GM23338 (cell line): ENCODE measurements at regions not wholly inside any gene's neighbourhood (a gene's known extent, or its start where the extent isn't known, plus 50 kb on each side); places are given as distances from the start of the nearest gene placed in this dataset.
A peak's percentile ranks its signal among the peaks of the same experiment; 100 is the strongest.

Experiments used
- ATAC-seq: fragments of 200-7000 bp; cut with Tn5 transposase; 3 replicates; pipeline ENCODE4 v1.9.1; 2020
- DNase-seq: peaks from one replicate; pipeline ENCODE4 v3.0.0-alpha.2; 2015; ENCODE audit warnings: low spot score
- H2AFZ ChIP-seq: fragments of 200-600 bp; sonication (generic); 2 replicates; pipeline ENCODE4 v1.8.0; 2016; ENCODE audit warnings: antibody characterized with exemption, mild to moderate bottlenecking, moderate library complexity
- H3F3A ChIP-seq: fragments of 200-600 bp; sonication (generic); replicated peaks from 2 replicates; pipeline ENCODE4 v1.8.0; 2017; ENCODE audit warnings: antibody characterized with exemption, mixed run types, low read depth
- H3K27ac ChIP-seq: fragments of 200-600 bp; sonication (generic); 2 replicates; pipeline ENCODE4 v1.6.1; 2016; ENCODE audit warnings: low read depth
- H3K27me3 ChIP-seq: fragments of 200-600 bp; sonication (generic); 2 replicates; pipeline ENCODE4 v1.8.0; 2016; ENCODE audit warnings: mild to moderate bottlenecking, mixed run types, moderate library complexity; ENCODE audit not compliant: insufficient read depth
- H3K36me3 ChIP-seq: fragments of 200-600 bp; sonication (generic); 2 replicates; pipeline ENCODE4 v1.8.0; 2016; ENCODE audit warnings: mild to moderate bottlenecking; ENCODE audit not compliant: insufficient read depth
- H3K4me1 ChIP-seq: fragments of 200-600 bp; sonication (generic); 2 replicates; pipeline ENCODE4 v1.8.0; 2016; ENCODE audit warnings: mild to moderate bottlenecking, moderate library complexity; ENCODE audit not compliant: insufficient read depth
- H3K4me2 ChIP-seq: fragments of 200-600 bp; sonication (generic); 2 replicates; pipeline ENCODE4 v1.7.1; 2017; ENCODE audit warnings: mixed run types
- H3K4me3 ChIP-seq: fragments of 200-600 bp; sonication (generic); 2 replicates; pipeline ENCODE4 v1.6.1; 2016; ENCODE audit warnings: mixed run types
- H3K79me2 ChIP-seq: fragments of 200-600 bp; sonication (generic); replicated peaks from 2 replicates; pipeline ENCODE4 v1.8.0; 2017; ENCODE audit warnings: mild to moderate bottlenecking; ENCODE audit not compliant: insufficient read depth
- H3K9me2 ChIP-seq: fragments of 200-600 bp; sonication (generic); 2 replicates; pipeline ENCODE4 v1.8.0; 2017; ENCODE audit not compliant: insufficient read depth
- H4K20me1 ChIP-seq: fragments of 200-600 bp; sonication (generic); replicated peaks from 2 replicates; pipeline ENCODE4 v1.8.0; 2017; ENCODE audit warnings: mild to moderate bottlenecking; ENCODE audit not compliant: insufficient read depth
- H3K27ac Mint-ChIP-seq: 2 replicates; pipeline ENCODE4 v1.8.0; 2020; ENCODE audit warnings: inconsistent platforms, mild to moderate bottlenecking, moderate library complexity, mixed read lengths
- H3K27me3 Mint-ChIP-seq: 3 replicates; pipeline ENCODE4 v1.8.0; 2022; ENCODE audit warnings: low read depth, mild to moderate bottlenecking, moderate library complexity, mixed read lengths, inconsistent platforms; ENCODE audit not compliant: insufficient read depth, poor library complexity
- H3K36me3 Mint-ChIP-seq: 3 replicates; pipeline ENCODE4 v1.8.0; 2021; ENCODE audit warnings: low read depth, mild to moderate bottlenecking, inconsistent platforms, moderate library complexity, mixed read lengths
- H3K4me1 Mint-ChIP-seq: 3 replicates; pipeline ENCODE4 v1.8.0; 2020; ENCODE audit warnings: mild to moderate bottlenecking, inconsistent platforms, mixed read lengths
- H3K4me3 Mint-ChIP-seq: 3 replicates; pipeline ENCODE4 v1.8.0; 2021; ENCODE audit warnings: moderate library complexity, mild to moderate bottlenecking, inconsistent platforms, mixed read lengths
- H3K9me3 Mint-ChIP-seq: 3 replicates; pipeline ENCODE4 v1.8.0; 2020; ENCODE audit warnings: moderate library complexity, mild to moderate bottlenecking, inconsistent platforms, mixed read lengths
- EZH2 ChIP-seq: fragments of 200-600 bp; sonication (generic); IDR thresholded peaks from one replicate; pipeline ENCODE4 v1.8.0; 2017; ENCODE audit warnings: antibody characterized with exemption, mild to moderate bottlenecking, low read depth; ENCODE audit not compliant: unreplicated experiment
- JUNB ChIP-seq: IDR thresholded peaks from one replicate; pipeline ENCODE4 v1.6.1; 2016; ENCODE audit warnings: antibody characterized with exemption; ENCODE audit not compliant: unreplicated experiment
- POLR2AphosphoS5 ChIP-seq: IDR thresholded peaks from 2 replicates; pipeline ENCODE4 v1.6.1; 2016; ENCODE audit warnings: antibody characterized with exemption, low read depth
- STAT1 ChIP-seq: IDR thresholded peaks from one replicate; pipeline ENCODE4 v1.6.1; 2016; ENCODE audit warnings: antibody characterized with exemption; ENCODE audit not compliant: unreplicated experiment
- ZNF331 ChIP-seq: fragments of 250-450 bp; sonication (Bioruptor Pico); IDR thresholded peaks from 2 replicates; pipeline ENCODE4 v1.5.0; 2020; ENCODE audit warnings: low read depth, mild to moderate bottlenecking, moderate library complexity
- TF ChIP-seq, protein P1 (sequence below): fragments of 250-450 bp; sonication (Bioruptor Pico); IDR thresholded peaks from 2 replicates; pipeline ENCODE4 v1.5.0; 2020; ENCODE audit warnings: mild to moderate bottlenecking, moderate library complexity
- TF ChIP-seq, protein P2 (sequence below): IDR thresholded peaks from 2 replicates; pipeline ENCODE4 v1.6.1; 2016; ENCODE audit warnings: antibody characterized with exemption
- TF ChIP-seq, protein P3 (sequence below): IDR thresholded peaks from one replicate; pipeline ENCODE4 v1.6.1; 2018; ENCODE audit warnings: antibody characterized with exemption; ENCODE audit not compliant: unreplicated experiment
- TF ChIP-seq, protein P4 (sequence below), 2 experiments: fragments of 200-600 bp in 1 of 2; sonication (generic) in 1 of 2; conservative IDR thresholded peaks; 2 replicates each; pipeline versions ENCODE4 v1.5.1 to v1.6.1; 2016 to 2017; ENCODE audit warnings: antibody characterized with exemption in 2 of 2, low read depth in 2 of 2, mild to moderate bottlenecking in 2 of 2, moderate library complexity in 1 of 2

DNA sequence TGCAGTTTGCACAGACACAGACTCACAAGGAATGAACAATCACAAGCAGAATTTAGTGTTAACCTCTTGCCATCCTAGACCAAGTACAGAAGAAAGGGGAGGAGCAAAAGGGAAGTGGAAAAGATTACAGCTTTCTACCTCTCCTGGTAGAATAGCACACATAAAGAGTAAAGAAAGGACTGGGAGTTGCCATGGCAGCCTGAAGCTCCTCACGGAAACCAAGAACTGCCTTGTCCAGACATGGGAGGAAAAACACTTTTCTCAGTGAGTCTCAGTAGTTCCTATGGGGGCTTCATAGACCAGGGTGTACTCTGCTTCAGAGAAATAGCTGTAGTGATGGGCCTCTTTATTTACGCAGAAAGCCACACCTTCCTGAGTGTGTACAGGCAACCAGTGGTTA, 114.7 kb upstream of the GAP43 start (continued):
- TF ChIP-seq, protein P1, sequence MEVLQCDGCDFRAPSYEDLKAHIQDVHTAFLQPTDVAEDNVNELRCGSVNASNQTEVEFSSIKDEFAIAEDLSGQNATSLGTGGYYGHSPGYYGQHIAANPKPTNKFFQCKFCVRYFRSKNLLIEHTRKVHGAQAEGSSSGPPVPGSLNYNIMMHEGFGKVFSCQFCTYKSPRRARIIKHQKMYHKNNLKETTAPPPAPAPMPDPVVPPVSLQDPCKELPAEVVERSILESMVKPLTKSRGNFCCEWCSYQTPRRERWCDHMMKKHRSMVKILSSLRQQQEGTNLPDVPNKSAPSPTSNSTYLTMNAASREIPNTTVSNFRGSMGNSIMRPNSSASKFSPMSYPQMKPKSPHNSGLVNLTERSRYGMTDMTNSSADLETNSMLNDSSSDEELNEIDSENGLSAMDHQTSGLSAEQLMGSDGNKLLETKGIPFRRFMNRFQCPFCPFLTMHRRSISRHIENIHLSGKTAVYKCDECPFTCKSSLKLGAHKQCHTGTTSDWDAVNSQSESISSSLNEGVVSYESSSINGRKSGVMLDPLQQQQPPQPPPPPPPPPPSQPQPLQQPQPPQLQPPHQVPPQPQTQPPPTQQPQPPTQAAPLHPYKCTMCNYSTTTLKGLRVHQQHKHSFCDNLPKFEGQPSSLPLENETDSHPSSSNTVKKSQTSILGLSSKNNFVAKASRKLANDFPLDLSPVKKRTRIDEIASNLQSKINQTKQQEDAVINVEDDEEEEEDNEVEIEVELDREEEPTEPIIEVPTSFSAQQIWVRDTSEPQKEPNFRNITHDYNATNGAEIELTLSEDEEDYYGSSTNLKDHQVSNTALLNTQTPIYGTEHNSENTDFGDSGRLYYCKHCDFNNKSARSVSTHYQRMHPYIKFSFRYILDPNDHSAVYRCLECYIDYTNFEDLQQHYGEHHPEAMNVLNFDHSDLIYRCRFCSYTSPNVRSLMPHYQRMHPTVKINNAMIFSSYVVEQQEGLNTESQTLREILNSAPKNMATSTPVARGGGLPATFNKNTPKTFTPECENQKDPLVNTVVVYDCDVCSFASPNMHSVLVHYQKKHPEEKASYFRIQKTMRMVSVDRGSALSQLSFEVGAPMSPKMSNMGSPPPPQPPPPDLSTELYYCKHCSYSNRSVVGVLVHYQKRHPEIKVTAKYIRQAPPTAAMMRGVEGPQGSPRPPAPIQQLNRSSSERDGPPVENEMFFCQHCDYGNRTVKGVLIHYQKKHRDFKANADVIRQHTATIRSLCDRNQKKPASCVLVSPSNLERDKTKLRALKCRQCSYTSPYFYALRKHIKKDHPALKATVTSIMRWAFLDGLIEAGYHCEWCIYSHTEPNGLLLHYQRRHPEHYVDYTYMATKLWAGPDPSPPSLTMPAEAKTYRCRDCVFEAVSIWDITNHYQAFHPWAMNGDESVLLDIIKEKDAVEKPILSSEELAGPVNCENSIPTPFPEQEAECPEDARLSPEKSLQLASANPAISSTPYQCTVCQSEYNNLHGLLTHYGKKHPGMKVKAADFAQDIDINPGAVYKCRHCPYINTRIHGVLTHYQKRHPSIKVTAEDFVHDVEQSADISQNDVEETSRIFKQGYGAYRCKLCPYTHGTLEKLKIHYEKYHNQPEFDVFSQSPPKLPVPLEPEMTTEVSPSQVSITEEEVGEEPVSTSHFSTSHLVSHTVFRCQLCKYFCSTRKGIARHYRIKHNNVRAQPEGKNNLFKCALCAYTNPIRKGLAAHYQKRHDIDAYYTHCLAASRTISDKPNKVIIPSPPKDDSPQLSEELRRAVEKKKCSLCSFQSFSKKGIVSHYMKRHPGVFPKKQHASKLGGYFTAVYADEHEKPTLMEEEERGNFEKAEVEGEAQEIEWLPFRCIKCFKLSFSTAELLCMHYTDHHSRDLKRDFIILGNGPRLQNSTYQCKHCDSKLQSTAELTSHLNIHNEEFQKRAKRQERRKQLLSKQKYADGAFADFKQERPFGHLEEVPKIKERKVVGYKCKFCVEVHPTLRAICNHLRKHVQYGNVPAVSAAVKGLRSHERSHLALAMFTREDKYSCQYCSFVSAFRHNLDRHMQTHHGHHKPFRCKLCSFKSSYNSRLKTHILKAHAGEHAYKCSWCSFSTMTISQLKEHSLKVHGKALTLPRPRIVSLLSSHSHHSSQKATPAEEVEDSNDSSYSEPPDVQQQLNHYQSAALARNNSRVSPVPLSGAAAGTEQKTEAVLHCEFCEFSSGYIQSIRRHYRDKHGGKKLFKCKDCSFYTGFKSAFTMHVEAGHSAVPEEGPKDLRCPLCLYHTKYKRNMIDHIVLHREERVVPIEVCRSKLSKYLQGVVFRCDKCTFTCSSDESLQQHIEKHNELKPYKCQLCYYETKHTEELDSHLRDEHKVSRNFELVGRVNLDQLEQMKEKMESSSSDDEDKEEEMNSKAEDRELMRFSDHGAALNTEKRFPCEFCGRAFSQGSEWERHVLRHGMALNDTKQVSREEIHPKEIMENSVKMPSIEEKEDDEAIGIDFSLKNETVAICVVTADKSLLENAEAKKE (CRISPR knock-in tag) = no peak
- no peak for TF ChIP-seq JUNB
- TF ChIP-seq, protein P2, sequence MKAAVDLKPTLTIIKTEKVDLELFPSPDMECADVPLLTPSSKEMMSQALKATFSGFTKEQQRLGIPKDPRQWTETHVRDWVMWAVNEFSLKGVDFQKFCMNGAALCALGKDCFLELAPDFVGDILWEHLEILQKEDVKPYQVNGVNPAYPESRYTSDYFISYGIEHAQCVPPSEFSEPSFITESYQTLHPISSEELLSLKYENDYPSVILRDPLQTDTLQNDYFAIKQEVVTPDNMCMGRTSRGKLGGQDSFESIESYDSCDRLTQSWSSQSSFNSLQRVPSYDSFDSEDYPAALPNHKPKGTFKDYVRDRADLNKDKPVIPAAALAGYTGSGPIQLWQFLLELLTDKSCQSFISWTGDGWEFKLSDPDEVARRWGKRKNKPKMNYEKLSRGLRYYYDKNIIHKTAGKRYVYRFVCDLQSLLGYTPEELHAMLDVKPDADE = no peak
- no peak for TF ChIP-seq STAT1

DNA sequence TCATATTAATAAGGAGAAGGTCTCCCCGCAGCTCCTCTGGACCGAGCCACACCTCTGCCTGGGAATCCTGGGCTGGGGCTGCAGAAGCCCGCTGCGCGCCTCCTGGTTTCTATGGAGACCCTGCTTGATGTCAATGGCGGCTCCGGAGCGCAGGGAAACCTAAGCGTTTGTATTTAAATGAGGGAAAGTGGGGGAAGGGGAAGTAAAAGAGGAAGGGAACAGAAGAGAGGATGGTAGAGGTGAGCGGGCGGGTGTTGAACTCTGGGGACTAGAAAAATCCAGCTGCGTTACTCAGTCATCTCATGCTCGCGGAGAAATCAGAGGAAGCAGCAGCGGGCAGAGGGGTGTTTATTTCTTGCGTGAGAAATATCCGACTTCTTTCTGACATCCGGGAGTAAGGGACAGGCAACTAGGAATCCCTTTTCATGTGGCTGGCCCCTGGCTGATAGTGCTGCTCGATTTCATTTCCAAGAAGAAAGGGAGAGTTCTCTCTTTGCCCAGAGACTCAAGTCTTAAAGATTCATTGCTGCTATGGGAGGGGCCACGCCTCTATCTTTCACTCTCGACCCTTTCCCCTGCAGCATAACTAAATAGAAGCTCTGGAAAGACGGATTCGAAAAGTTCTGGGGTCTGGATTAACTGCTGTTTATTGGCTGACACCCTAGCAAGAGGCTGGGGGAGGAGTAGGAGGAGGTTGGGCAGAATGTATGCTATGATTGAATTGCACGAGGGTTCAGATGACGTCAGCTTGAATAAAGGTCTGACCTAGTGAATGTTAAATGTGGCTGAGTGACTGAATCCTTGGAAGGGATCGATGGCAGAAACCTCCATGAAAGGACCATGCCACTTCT, 110.5 kb upstream of the GAP43 start:
- Histone ChIP-seq H3F3A (no peaks in the 10 kb centered on the region), H3K9me2 (peaks cover 5% of the 10 kb centered on the region; the same call in 1 of the 2 replicates), H3K36me3 (no peaks in the 10 kb centered on the region), H3K4me2 (peak overlapping the region; percentile 78), H3K4me1 (peaks cover 16% of the 10 kb centered on the region), H2AFZ (peak overlapping the region; percentile 23; the same call in 1 of the 2 replicates), H3K27ac (peak overlapping the region; percentile 87), H4K20me1 (no peaks in the 10 kb centered on the region), H3K4me3 (peak overlapping the region; percentile 54), H3K27me3 (no peaks in the 10 kb centered on the region), H3K79me2 (no peaks in the 10 kb centered on the region)
- H3K4me1 Mint-ChIP-seq = peaks cover 39% of the 10 kb centered on the region
- ATAC-seq (peak; percentile 93), DNase-seq (peak; percentile 97)
- peaks cover 10% of the 10 kb centered on the region for H3K27me3 Mint-ChIP-seq
- peaks cover 2% of the 10 kb centered on the region; the same call in 2 of the 3 replicates for H3K9me3 Mint-ChIP-seq
- peak overlapping the region; percentile 98 for H3K27ac Mint-ChIP-seq
- no peaks in the 10 kb centered on the region; the same call in 2 of the 3 replicates for H3K36me3 Mint-ChIP-seq
- H3K4me3 Mint-ChIP-seq = peak overlapping the region; percentile 83
- peak; percentile 36; the same call in 1 of the 2 replicates for TF ChIP-seq POLR2AphosphoS5
- TF ChIP-seq EZH2 = no peak
- TF ChIP-seq, protein P2 = no peak
- TF ChIP-seq JUNB = no peak
- TF ChIP-seq STAT1 = no peak
- TF ChIP-seq ZNF331 (CRISPR knock-in tag) = no peak
- TF ChIP-seq, protein P3, sequence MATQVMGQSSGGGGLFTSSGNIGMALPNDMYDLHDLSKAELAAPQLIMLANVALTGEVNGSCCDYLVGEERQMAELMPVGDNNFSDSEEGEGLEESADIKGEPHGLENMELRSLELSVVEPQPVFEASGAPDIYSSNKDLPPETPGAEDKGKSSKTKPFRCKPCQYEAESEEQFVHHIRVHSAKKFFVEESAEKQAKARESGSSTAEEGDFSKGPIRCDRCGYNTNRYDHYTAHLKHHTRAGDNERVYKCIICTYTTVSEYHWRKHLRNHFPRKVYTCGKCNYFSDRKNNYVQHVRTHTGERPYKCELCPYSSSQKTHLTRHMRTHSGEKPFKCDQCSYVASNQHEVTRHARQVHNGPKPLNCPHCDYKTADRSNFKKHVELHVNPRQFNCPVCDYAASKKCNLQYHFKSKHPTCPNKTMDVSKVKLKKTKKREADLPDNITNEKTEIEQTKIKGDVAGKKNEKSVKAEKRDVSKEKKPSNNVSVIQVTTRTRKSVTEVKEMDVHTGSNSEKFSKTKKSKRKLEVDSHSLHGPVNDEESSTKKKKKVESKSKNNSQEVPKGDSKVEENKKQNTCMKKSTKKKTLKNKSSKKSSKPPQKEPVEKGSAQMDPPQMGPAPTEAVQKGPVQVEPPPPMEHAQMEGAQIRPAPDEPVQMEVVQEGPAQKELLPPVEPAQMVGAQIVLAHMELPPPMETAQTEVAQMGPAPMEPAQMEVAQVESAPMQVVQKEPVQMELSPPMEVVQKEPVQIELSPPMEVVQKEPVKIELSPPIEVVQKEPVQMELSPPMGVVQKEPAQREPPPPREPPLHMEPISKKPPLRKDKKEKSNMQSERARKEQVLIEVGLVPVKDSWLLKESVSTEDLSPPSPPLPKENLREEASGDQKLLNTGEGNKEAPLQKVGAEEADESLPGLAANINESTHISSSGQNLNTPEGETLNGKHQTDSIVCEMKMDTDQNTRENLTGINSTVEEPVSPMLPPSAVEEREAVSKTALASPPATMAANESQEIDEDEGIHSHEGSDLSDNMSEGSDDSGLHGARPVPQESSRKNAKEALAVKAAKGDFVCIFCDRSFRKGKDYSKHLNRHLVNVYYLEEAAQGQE = no peak
- TF ChIP-seq, protein P4, sequence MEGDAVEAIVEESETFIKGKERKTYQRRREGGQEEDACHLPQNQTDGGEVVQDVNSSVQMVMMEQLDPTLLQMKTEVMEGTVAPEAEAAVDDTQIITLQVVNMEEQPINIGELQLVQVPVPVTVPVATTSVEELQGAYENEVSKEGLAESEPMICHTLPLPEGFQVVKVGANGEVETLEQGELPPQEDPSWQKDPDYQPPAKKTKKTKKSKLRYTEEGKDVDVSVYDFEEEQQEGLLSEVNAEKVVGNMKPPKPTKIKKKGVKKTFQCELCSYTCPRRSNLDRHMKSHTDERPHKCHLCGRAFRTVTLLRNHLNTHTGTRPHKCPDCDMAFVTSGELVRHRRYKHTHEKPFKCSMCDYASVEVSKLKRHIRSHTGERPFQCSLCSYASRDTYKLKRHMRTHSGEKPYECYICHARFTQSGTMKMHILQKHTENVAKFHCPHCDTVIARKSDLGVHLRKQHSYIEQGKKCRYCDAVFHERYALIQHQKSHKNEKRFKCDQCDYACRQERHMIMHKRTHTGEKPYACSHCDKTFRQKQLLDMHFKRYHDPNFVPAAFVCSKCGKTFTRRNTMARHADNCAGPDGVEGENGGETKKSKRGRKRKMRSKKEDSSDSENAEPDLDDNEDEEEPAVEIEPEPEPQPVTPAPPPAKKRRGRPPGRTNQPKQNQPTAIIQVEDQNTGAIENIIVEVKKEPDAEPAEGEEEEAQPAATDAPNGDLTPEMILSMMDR (conservative IDR thresholded peaks at IDR 0.05; ENCODE audit: low read depth in 2 of 2) = no peak
